ENCODE measurements at regions not wholly inside any gene's neighbourhood (a gene's known extent, or its start where the extent isn't known, plus 50 kb on each side); places are given as distances from the start of the nearest gene placed in this dataset.
A peak's percentile ranks its signal among the peaks of the same experiment; 100 is the strongest.
"Not testable (repeated sequence)": the region's sequence is repeated elsewhere in the genome, so short reads cannot be mapped to it uniquely, and the experiment has no call there.

DNA sequence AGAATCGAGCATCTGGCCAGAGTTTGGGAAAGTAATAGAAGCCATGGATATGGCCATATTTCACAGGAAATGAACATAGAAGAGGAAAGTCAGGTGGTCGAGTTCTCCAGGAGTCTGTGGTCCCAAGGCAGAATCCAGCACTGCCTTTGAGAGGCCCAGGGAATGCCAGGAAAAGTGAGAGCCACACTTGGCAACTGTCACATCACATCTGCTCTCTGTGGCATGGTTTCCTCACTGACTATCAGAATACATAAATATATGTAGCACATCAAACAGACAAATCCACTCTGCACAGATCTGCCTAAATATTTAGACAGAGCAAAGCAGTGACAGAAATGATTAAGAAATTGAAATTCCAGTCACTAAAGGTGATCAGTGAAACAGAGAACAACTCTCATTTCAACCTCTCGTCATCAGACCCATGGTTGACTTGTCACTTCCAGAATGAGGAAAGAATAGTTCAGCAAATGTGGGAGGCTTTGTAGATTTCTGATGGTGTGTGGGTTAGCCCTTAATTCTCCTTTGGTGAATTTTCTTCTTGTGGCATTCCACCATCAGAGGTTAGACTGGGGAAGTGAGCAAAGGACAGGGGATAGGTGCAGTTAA lies 58.8 kb upstream of the MAN1A2 start (continued):
- TF ChIP-seq, protein P1, sequence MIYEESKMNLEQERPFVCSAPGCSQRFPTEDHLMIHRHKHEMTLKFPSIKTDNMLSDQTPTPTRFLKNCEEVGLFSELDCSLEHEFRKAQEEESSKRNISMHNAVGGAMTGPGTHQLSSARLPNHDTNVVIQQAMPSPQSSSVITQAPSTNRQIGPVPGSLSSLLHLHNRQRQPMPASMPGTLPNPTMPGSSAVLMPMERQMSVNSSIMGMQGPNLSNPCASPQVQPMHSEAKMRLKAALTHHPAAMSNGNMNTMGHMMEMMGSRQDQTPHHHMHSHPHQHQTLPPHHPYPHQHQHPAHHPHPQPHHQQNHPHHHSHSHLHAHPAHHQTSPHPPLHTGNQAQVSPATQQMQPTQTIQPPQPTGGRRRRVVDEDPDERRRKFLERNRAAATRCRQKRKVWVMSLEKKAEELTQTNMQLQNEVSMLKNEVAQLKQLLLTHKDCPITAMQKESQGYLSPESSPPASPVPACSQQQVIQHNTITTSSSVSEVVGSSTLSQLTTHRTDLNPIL (CRISPR knock-in tag; IDR thresholded peaks at IDR 0.05; ENCODE audit: low read depth) = no peak
- TF ChIP-seq, protein P2, sequence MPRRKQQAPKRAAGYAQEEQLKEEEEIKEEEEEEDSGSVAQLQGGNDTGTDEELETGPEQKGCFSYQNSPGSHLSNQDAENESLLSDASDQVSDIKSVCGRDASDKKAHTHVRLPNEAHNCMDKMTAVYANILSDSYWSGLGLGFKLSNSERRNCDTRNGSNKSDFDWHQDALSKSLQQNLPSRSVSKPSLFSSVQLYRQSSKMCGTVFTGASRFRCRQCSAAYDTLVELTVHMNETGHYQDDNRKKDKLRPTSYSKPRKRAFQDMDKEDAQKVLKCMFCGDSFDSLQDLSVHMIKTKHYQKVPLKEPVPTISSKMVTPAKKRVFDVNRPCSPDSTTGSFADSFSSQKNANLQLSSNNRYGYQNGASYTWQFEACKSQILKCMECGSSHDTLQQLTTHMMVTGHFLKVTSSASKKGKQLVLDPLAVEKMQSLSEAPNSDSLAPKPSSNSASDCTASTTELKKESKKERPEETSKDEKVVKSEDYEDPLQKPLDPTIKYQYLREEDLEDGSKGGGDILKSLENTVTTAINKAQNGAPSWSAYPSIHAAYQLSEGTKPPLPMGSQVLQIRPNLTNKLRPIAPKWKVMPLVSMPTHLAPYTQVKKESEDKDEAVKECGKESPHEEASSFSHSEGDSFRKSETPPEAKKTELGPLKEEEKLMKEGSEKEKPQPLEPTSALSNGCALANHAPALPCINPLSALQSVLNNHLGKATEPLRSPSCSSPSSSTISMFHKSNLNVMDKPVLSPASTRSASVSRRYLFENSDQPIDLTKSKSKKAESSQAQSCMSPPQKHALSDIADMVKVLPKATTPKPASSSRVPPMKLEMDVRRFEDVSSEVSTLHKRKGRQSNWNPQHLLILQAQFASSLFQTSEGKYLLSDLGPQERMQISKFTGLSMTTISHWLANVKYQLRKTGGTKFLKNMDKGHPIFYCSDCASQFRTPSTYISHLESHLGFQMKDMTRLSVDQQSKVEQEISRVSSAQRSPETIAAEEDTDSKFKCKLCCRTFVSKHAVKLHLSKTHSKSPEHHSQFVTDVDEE (CRISPR knock-in tag; IDR thresholded peaks at IDR 0.05) = no peak

DNA sequence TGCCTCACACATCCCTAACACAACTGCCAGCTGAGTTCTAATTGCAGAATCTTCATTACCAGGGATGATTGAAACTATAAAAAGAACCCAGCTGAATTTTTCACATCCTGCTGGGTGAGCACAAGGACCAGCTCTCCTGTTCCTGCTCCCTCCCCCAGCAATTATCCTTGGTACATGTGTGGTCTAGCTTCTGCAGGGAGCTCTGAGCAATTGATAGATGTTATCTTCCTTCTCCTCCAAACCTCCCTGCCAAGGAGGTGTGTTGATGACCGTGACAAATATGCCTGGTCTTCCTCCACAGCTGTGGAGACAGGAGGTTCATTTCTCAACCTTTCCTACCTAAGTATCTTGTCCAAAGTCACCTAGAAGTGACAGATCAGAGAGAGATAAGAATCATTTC lies 65.3 kb upstream of the MAN1A2 start:
- ATAC-seq = no peak
- no peak for TF ChIP-seq ZNF70 (CRISPR knock-in tag; IDR thresholded peaks at IDR 0.05)

DNA sequence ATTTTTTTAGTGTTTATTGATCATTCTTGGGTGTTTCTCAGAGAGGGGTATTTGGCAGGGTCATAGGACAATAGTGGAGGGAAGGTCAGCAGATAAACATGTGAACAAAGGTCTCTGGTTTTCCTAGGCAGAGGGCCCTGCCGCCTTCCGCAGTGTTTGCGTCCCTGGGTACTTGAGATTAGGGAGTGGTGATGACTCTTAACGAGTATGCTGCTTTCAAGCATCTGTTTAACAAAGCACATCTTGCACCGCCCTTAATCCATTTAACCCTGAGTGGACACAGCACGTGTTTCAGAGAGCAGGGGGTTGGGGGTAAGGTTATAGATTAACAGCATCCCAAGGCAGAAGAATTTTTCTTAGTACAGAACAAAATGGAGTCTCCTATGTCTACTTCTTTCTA lies 67.1 kb upstream of the MAN1A2 start:
- not testable (repeated sequence) for ATAC-seq

DNA sequence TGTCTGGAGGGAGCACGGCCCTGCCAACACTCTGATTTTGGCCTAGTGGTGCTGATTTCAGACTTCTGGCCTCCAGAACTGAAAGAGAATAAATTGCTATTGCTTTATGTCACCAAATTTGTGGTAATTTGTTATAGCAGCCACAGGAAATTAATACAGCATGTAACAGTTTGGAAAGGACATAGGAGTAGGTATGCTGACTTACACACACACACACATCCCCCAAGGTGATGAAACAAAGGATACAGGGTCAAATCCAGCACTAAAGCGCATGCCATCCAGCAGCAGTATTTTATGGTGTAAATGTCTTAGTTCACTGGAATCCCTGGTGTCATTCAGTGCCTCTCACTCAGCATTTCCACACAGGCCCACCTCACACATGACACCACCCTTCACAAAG lies 72.2 kb upstream of the MAN1A2 start:
- peak; percentile 44 for ATAC-seq
- TF ChIP-seq, protein P2 (CRISPR knock-in tag; IDR thresholded peaks at IDR 0.05) = no peak
- TF ChIP-seq ZNF8 (CRISPR knock-in tag; IDR thresholded peaks at IDR 0.05) (no peak), RARB (CRISPR knock-in tag; IDR thresholded peaks at IDR 0.05) (no peak), OSR1 (CRISPR knock-in tag; IDR thresholded peaks at IDR 0.05) (no peak), ISL1 (CRISPR knock-in tag; IDR thresholded peaks at IDR 0.05) (no peak), ZFP30 (CRISPR knock-in tag; IDR thresholded peaks at IDR 0.05) (no peak), BACH2 (CRISPR knock-in tag; IDR thresholded peaks at IDR 0.05; ENCODE audit: borderline replicate concordance) (no peak), ZC3H10 (CRISPR knock-in tag; IDR thresholded peaks at IDR 0.05) (no peak), PPARA (CRISPR knock-in tag; IDR thresholded peaks at IDR 0.05; ENCODE audit: borderline replicate concordance) (no peak), ZFP3 (CRISPR knock-in tag; IDR thresholded peaks at IDR 0.05) (no peak), SNAI2 (CRISPR knock-in tag; IDR thresholded peaks at IDR 0.05) (no peak), ESRRG (CRISPR knock-in tag; IDR thresholded peaks at IDR 0.05) (no peak), TOX (CRISPR knock-in tag; IDR thresholded peaks at IDR 0.05; ENCODE audit: borderline replicate concordance) (no peak), ARNTL (CRISPR knock-in tag; IDR thresholded peaks at IDR 0.05; ENCODE audit: borderline replicate concordance, low read depth) (no peak), ZNF70 (CRISPR knock-in tag; IDR thresholded peaks at IDR 0.05) (no peak)
- TF ChIP-seq, protein P3, sequence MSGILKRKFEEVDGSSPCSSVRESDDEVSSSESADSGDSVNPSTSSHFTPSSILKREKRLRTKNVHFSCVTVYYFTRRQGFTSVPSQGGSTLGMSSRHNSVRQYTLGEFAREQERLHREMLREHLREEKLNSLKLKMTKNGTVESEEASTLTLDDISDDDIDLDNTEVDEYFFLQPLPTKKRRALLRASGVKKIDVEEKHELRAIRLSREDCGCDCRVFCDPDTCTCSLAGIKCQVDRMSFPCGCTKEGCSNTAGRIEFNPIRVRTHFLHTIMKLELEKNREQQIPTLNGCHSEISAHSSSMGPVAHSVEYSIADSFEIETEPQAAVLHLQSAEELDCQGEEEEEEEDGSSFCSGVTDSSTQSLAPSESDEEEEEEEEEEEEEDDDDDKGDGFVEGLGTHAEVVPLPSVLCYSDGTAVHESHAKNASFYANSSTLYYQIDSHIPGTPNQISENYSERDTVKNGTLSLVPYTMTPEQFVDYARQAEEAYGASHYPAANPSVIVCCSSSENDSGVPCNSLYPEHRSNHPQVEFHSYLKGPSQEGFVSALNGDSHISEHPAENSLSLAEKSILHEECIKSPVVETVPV (CRISPR knock-in tag; IDR thresholded peaks at IDR 0.05) = no peak
- TF ChIP-seq, protein P4, sequence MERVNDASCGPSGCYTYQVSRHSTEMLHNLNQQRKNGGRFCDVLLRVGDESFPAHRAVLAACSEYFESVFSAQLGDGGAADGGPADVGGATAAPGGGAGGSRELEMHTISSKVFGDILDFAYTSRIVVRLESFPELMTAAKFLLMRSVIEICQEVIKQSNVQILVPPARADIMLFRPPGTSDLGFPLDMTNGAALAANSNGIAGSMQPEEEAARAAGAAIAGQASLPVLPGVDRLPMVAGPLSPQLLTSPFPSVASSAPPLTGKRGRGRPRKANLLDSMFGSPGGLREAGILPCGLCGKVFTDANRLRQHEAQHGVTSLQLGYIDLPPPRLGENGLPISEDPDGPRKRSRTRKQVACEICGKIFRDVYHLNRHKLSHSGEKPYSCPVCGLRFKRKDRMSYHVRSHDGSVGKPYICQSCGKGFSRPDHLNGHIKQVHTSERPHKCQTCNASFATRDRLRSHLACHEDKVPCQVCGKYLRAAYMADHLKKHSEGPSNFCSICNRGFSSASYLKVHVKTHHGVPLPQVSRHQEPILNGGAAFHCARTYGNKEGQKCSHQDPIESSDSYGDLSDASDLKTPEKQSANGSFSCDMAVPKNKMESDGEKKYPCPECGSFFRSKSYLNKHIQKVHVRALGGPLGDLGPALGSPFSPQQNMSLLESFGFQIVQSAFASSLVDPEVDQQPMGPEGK (CRISPR knock-in tag; IDR thresholded peaks at IDR 0.05; ENCODE audit: borderline replicate concordance) = no peak
- TF ChIP-seq, protein P5, sequence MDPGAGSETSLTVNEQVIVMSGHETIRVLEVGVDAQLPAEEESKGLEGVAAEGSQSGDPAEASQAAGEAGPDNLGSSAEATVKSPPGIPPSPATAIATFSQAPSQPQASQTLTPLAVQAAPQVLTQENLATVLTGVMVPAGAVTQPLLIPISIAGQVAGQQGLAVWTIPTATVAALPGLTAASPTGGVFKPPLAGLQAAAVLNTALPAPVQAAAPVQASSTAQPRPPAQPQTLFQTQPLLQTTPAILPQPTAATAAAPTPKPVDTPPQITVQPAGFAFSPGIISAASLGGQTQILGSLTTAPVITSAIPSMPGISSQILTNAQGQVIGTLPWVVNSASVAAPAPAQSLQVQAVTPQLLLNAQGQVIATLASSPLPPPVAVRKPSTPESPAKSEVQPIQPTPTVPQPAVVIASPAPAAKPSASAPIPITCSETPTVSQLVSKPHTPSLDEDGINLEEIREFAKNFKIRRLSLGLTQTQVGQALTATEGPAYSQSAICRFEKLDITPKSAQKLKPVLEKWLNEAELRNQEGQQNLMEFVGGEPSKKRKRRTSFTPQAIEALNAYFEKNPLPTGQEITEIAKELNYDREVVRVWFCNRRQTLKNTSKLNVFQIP (CRISPR knock-in tag; IDR thresholded peaks at IDR 0.05; ENCODE audit: borderline replicate concordance, low read depth) = no peak
- TF ChIP-seq, protein P1 (CRISPR knock-in tag; IDR thresholded peaks at IDR 0.05; ENCODE audit: low read depth) = no peak
